Loucy (cell line): ENCODE measurements at regions not wholly inside any gene's neighbourhood (a gene's known extent, or its start where the extent isn't known, plus 50 kb on each side); places are given as distances from the start of the nearest gene placed in this dataset.

Experiments used
- H2AFZ ChIP-seq: fragments of 200-600 bp; sonication (generic); 2 replicates; pipeline ENCODE4 v1.6.0; 2016; ENCODE audit warnings: antibody characterized with exemption, mild to moderate bottlenecking, low read length, moderate library complexity
- H3F3A ChIP-seq: fragments of 200-600 bp; 2 replicates; pipeline ENCODE4 v1.6.0; 2016; ENCODE audit warnings: antibody characterized with exemption, low read depth, mild to moderate bottlenecking
- H3K27me3 ChIP-seq: fragments of 200-600 bp; sonication (generic); 2 replicates; pipeline ENCODE4 v1.6.1; 2014; ENCODE audit warnings: low read length, mild to moderate bottlenecking; ENCODE audit not compliant: insufficient read depth, poor library complexity, severe bottlenecking
- H3K36me3 ChIP-seq: fragments of 200-600 bp; sonication (generic); 2 replicates; pipeline ENCODE4 v1.6.1; 2016; ENCODE audit warnings: low read length; ENCODE audit not compliant: insufficient read depth
- H3K4me1 ChIP-seq: fragments of 200-600 bp; sonication (generic); 2 replicates; pipeline ENCODE4 v1.5.1; 2014; ENCODE audit warnings: low read length, mild to moderate bottlenecking; ENCODE audit not compliant: insufficient read depth, poor library complexity, severe bottlenecking
- H3K4me2 ChIP-seq: fragments of 200-600 bp; sonication (generic); 2 replicates; pipeline ENCODE4 v1.6.0; 2014; ENCODE audit warnings: antibody characterized with exemption, low read length, low read depth, mild to moderate bottlenecking; ENCODE audit not compliant: poor library complexity, severe bottlenecking
- H3K4me3 ChIP-seq: fragments of 200-600 bp; sonication (generic); 2 replicates; pipeline ENCODE4 v1.5.1; 2014; ENCODE audit warnings: low read length, mild to moderate bottlenecking, mixed read lengths; ENCODE audit not compliant: poor library complexity, severe bottlenecking
- H3K79me2 ChIP-seq: fragments of 200-600 bp; sonication (generic); 2 replicates; pipeline ENCODE4 v1.6.1; 2014; ENCODE audit warnings: low read length; ENCODE audit not compliant: insufficient read depth
- H3K9ac ChIP-seq: fragments of 200-600 bp; sonication (generic); 2 replicates; pipeline ENCODE4 v1.6.0; 2014; ENCODE audit warnings: mild to moderate bottlenecking, low read depth, low read length, moderate library complexity; ENCODE audit not compliant: poor library complexity, severe bottlenecking
- H3K9me2 ChIP-seq: fragments of 200-600 bp; sonication (generic); replicated peaks from 2 replicates; pipeline ENCODE4 v1.6.1; 2016; ENCODE audit warnings: low read depth, low read length, mixed read lengths
- H3K9me3 ChIP-seq: fragments of 200-600 bp; sonication (generic); 2 replicates; pipeline ENCODE4 v1.6.1; 2014; ENCODE audit warnings: mild to moderate bottlenecking, antibody characterized with exemption, low read length, low read depth; ENCODE audit not compliant: insufficient read depth
- H4K20me1 ChIP-seq: fragments of 200-600 bp; sonication (generic); 2 replicates; pipeline ENCODE4 v1.6.0; 2014; ENCODE audit warnings: antibody characterized with exemption, low read length, mild to moderate bottlenecking; ENCODE audit not compliant: insufficient read depth, poor library complexity, severe bottlenecking
- EZH2phosphoT487 ChIP-seq: fragments of 200-600 bp; IDR thresholded peaks from 2 replicates; pipeline ENCODE4 v1.6.1; 2018; ENCODE audit warnings: antibody characterized with exemption, mild to moderate bottlenecking, moderate library complexity, borderline replicate concordance
- TF ChIP-seq, protein P1 (sequence below): fragments of 200-600 bp; sonication (generic); conservative IDR thresholded peaks from 2 replicates; pipeline ENCODE4 v1.5.1; 2014; ENCODE audit warnings: mild to moderate bottlenecking, antibody characterized with exemption, low read length

DNA sequence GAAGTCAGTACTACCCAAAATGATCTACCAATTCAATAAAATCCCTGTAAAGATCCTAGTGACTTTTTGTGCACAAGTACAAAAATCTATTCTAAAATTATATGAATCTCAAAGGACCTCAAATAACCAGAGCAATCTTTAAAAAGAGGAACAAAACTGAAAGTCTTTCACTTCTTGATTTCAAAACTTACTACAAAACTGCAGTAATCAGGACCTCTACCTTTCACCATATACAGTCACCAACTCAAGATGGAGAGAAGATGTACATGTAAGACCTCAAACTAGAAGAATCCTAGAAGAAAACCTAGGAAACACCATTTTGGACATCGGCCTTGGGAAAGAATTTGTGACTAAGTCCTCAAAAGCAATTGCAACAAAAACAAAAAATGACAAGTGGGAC lies 109.5 kb upstream of the CD93 start:
- Histone ChIP-seq H3K9me3 (no peaks in the 10 kb centered on the region), H3K4me3 (no peak overlapping the region), H3K4me2 (no peak overlapping the region), H3F3A (no peaks in the 10 kb centered on the region), H3K4me1 (no peaks in the 10 kb centered on the region), H3K79me2 (no peaks in the 10 kb centered on the region), H3K27me3 (no peaks in the 10 kb centered on the region), H2AFZ (no peak overlapping the region), H4K20me1 (no peaks in the 10 kb centered on the region), H3K9me2 (no peaks in the 10 kb centered on the region), H3K36me3 (no peaks in the 10 kb centered on the region), H3K9ac (no peak overlapping the region)
- TF ChIP-seq, protein P1, sequence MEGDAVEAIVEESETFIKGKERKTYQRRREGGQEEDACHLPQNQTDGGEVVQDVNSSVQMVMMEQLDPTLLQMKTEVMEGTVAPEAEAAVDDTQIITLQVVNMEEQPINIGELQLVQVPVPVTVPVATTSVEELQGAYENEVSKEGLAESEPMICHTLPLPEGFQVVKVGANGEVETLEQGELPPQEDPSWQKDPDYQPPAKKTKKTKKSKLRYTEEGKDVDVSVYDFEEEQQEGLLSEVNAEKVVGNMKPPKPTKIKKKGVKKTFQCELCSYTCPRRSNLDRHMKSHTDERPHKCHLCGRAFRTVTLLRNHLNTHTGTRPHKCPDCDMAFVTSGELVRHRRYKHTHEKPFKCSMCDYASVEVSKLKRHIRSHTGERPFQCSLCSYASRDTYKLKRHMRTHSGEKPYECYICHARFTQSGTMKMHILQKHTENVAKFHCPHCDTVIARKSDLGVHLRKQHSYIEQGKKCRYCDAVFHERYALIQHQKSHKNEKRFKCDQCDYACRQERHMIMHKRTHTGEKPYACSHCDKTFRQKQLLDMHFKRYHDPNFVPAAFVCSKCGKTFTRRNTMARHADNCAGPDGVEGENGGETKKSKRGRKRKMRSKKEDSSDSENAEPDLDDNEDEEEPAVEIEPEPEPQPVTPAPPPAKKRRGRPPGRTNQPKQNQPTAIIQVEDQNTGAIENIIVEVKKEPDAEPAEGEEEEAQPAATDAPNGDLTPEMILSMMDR, result no peak
- TF ChIP-seq EZH2phosphoT487, result no peak

DNA sequence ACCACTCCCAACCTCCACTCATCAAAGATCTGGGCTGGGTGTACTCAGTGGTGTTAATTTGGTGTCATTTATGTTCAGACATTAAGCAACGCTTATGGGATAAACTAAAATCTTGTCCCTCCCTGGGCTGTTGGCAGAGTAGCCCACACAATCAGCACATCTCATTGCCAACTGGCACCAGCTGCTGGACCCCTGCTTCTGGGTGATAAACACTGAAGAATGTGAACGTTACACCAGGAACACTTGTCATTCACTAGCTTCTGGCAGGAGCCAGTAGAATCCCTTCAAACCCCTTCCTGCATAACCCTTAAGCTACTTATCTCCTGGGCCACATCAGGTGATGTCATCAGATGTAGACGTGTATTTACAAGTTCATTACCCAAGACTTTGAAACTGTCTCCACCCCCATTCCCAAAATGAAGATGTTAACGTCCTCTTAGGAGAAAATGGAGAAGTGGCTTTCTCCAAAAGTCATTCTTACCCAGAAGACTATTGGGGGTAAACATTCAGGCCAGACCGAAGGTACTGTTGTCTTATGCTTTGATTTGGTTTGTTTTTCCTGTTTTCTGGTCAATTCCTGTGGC lies 107.8 kb upstream of the CD93 start:
- H4K20me1 ChIP-seq, result no peaks in the 10 kb centered on the region

DNA sequence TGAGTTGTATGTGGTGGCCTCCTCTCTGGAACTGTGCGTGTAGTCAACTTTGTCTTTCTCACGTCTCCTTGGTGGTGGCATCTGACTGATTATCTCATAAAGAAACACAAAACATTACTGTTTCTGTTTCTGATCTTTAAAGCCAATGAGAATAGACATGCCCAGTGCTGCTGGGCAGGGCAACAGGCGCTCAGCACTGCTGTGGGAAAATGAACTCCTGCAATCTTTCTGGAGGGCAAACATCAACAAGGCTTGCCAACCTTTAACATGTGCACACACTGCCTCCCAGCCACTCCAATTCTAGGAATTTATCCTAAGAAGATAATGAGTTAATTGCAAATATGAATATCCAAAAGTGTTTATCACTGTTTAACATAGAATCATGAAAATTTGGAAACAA lies 106.3 kb upstream of the CD93 start:
- no peaks in the 10 kb centered on the region for H3K27me3 ChIP-seq
- no peaks in the 10 kb centered on the region for H4K20me1 ChIP-seq
- H3K4me1 ChIP-seq, result no peaks in the 10 kb centered on the region
- no peak overlapping the region for H3K4me2 ChIP-seq
- H3K9ac ChIP-seq, result no peak overlapping the region
- no peaks in the 10 kb centered on the region for H3K9me3 ChIP-seq
- H3K4me3 ChIP-seq, result no peak overlapping the region
- H3K36me3 ChIP-seq, result no peaks in the 10 kb centered on the region
- no peaks in the 10 kb centered on the region for H3F3A ChIP-seq
- TF ChIP-seq EZH2phosphoT487, result no peak
- TF ChIP-seq, protein P1, result no peak
- H3K79me2 ChIP-seq, result no peaks in the 10 kb centered on the region
- no peak overlapping the region for H2AFZ ChIP-seq
- no peaks in the 10 kb centered on the region for H3K9me2 ChIP-seq

More for the DNA sequence above, 107.8 kb upstream of the CD93 start:
- H3K9me3 ChIP-seq, result no peaks in the 10 kb centered on the region
- no peak overlapping the region for H3K4me2 ChIP-seq
- no peak overlapping the region for H3K9ac ChIP-seq
- TF ChIP-seq, protein P1, result no peak
- no peak for TF ChIP-seq EZH2phosphoT487
- H3K27me3 ChIP-seq, result no peaks in the 10 kb centered on the region
- no peaks in the 10 kb centered on the region for H3K79me2 ChIP-seq
- no peak overlapping the region for H3K4me3 ChIP-seq
- no peaks in the 10 kb centered on the region for H3K4me1 ChIP-seq
- no peaks in the 10 kb centered on the region for H3K9me2 ChIP-seq
- no peaks in the 10 kb centered on the region for H3K36me3 ChIP-seq
- H2AFZ ChIP-seq, result no peak overlapping the region
- no peaks in the 10 kb centered on the region for H3F3A ChIP-seq
